Endothelial cell of umbilical vein (primary cell): ENCODE measurements at regions not wholly inside any gene's neighbourhood (a gene's known extent, or its start where the extent isn't known, plus 50 kb on each side); places are given as distances from the start of the nearest gene placed in this dataset.

Experiments
- BruUV-seq: library from RNA; stranded (reverse); fragments of 400-500 nt; replicated peaks from 2 replicates; lab custom pipeline; 2021; lab: Mats Ljungman, UMichigan
- CTCF ChIA-PET: fragments of 300-600, 350-600 bp; sonication (Branson Sonifier 250); formaldehyde crosslinking; loops from one replicate; lab custom pipeline; 2021; ENCODE audit warnings: antibody characterized with exemption, inconsistent platforms; lab: Charles Lee
- POLR2A ChIA-PET: fragments of 300-600, 350-600 bp; sonication (Branson Sonifier 250); formaldehyde crosslinking; loops from one replicate; lab custom pipeline; 2021; ENCODE audit warnings: antibody characterized with exemption, inconsistent platforms; lab: Charles Lee
- DNase-seq: peaks from one replicate; pipeline ENCODE4 v3.0.0-alpha.2; 2011; ENCODE audit warnings: low read depth, low spot score
- FAIRE-seq: peaks from 2 replicates; lab custom pipeline; 2011; peaks lifted over from hg19 to GRCh38; lab: Jason Lieb, UNC
- H2AFZ ChIP-seq: 2 replicates; pipeline ENCODE4 v1.6.0; 2012; ENCODE audit warnings: low read depth, low read length, control low read depth, inconsistent platforms
- H3K27ac ChIP-seq: 2 replicates; pipeline ENCODE4 v1.5.1; 2011; ENCODE audit warnings: low read depth, mild to moderate bottlenecking, control low read depth, low read length, moderate library complexity; ENCODE audit not compliant: insufficient read depth
- H3K27me3 ChIP-seq, 2 experiments: 2 replicates each; pipeline versions ENCODE4 v1.6.0 to v1.6.1; 2011; ENCODE audit warnings: low read length in 2 of 2, mixed read lengths in 1 of 2; ENCODE audit not compliant: control insufficient read depth in 2 of 2, insufficient read depth in 2 of 2
- H3K36me3 ChIP-seq, 2 experiments: 2 replicates in 1 of 2; 3 replicates in 1 of 2; pipeline ENCODE4 v1.5.1; 2011; ENCODE audit warnings: low read length in 2 of 2, mild to moderate bottlenecking in 1 of 2, moderate library complexity in 1 of 2; ENCODE audit not compliant: control insufficient read depth in 2 of 2, insufficient read depth in 2 of 2; ENCODE audit errors: extremely low read depth in 1 of 2
- H3K4me1 ChIP-seq: 3 replicates; pipeline ENCODE4 v1.5.1; 2011; ENCODE audit warnings: mild to moderate bottlenecking, low read length; ENCODE audit not compliant: control insufficient read depth, insufficient read depth; ENCODE audit errors: extremely low read depth
- H3K4me2 ChIP-seq: 2 replicates; pipeline ENCODE4 v1.6.1; 2011; ENCODE audit warnings: low read length, control low read depth, mixed read lengths; ENCODE audit not compliant: insufficient read depth
- H3K4me3 ChIP-seq, 3 experiments: fragments of 200-600 bp in 1 of 3; sonication (generic), shearing (Covaris generic) in 1 of 3; replicated peaks in 1 of 3; 2 replicates each; pipeline ENCODE4 v1.5.1; 2011 to 2016; ENCODE audit warnings: control low read depth in 3 of 3, low read length in 3 of 3, mild to moderate bottlenecking in 2 of 3, inconsistent platforms in 1 of 3, low read depth in 1 of 3, moderate library complexity in 1 of 3; ENCODE audit not compliant: insufficient read depth in 1 of 3
- H3K79me2 ChIP-seq: 2 replicates; pipeline ENCODE4 v1.6.0; 2012; ENCODE audit warnings: low read length, inconsistent platforms; ENCODE audit not compliant: control insufficient read depth, insufficient read depth
- H3K9ac ChIP-seq: replicated peaks from 2 replicates; pipeline ENCODE3; 2011; ENCODE audit warnings: low read length, control low read depth; ENCODE audit not compliant: insufficient read depth; ENCODE audit errors: extremely low read depth
- H3K9me1 ChIP-seq: replicated peaks from 3 replicates; pipeline ENCODE4 v1.6.0; 2011; ENCODE audit warnings: mild to moderate bottlenecking, low read length; ENCODE audit not compliant: control insufficient read depth, insufficient read depth; ENCODE audit errors: extremely low read depth
- H3K9me3 ChIP-seq: replicated peaks from 2 replicates; pipeline ENCODE4 v1.5.1; 2012; ENCODE audit warnings: low read length, inconsistent platforms; ENCODE audit not compliant: control insufficient read depth, insufficient read depth
- H4K20me1 ChIP-seq: replicated peaks from 2 replicates; pipeline ENCODE3; 2011; ENCODE audit warnings: mild to moderate bottlenecking, low read length; ENCODE audit not compliant: control insufficient read depth, insufficient read depth; ENCODE audit errors: extremely low read depth
- EZH2 ChIP-seq: IDR thresholded peaks from 2 replicates; pipeline ENCODE4 v1.6.1; 2012; ENCODE audit warnings: borderline replicate concordance, low read depth, mild to moderate bottlenecking, moderate library complexity, low read length, inconsistent platforms; ENCODE audit not compliant: severe bottlenecking
- FOS ChIP-seq: IDR thresholded peaks from 2 replicates; pipeline ENCODE4 v1.6.1; 2011; ENCODE audit warnings: mild to moderate bottlenecking, low read length, moderate library complexity, borderline replicate concordance; ENCODE audit not compliant: insufficient read depth
- GATA2 ChIP-seq: IDR thresholded peaks from 2 replicates; pipeline ENCODE4 v1.7.0; 2011; ENCODE audit warnings: low read depth, mild to moderate bottlenecking, moderate library complexity, mixed read lengths, low read length; ENCODE audit not compliant: insufficient read length, insufficient read depth
- POLR2A ChIP-seq: IDR thresholded peaks from 2 replicates; pipeline ENCODE4 v1.6.1; 2012; ENCODE audit warnings: low read depth, mild to moderate bottlenecking, control low read depth, low read length
- dilution Hi-C: fragments of 300-500 bp; cut with MboI; formaldehyde crosslinking; loops from one replicate; pipeline ENCODE4 v1.15.0; 2019; ENCODE audit warnings: low sequenced_read_pairs; ENCODE audit not compliant: extremely low pct_ligation_motif_present
- intact Hi-C: fragments of 100-400 bp; cut with micrococcal nuclease; formaldehyde crosslinking; loops from one replicate; pipeline ENCODE4 v1.10.0; 2022

GRCh38 chr11:37857726-37858125 is 1259.7 kb upstream of the RAG2 start:
- no peaks in the 10 kb centered on the region for H4K20me1 ChIP-seq
- POLR2A ChIA-PET = no interaction called here
- H3K9me3 ChIP-seq = no peaks in the 10 kb centered on the region
- H3K4me3 ChIP-seq = no peak overlapping the region
- no peaks in the 10 kb centered on the region for H3K36me3 ChIP-seq
- FAIRE-seq (no peak), DNase-seq (no peak)
- no peak overlapping the region for H3K9ac ChIP-seq
- no peak for TF ChIP-seq FOS
- no peak for TF ChIP-seq GATA2
- TF ChIP-seq POLR2A = no peak
- H3K27me3 ChIP-seq = no peaks in the 10 kb centered on the region
- H3K27ac ChIP-seq = no peak overlapping the region
- H3K4me1 ChIP-seq = no peaks in the 10 kb centered on the region
- H3K9me1 ChIP-seq = no peaks in the 10 kb centered on the region
- H2AFZ ChIP-seq = no peak overlapping the region
- intact Hi-C loops (no loop called here), dilution Hi-C loops (no loop called here)
- H3K4me2 ChIP-seq = no peak overlapping the region
- BruUV-seq = no TSS peak
- CTCF ChIA-PET = interaction anchor here (0.6 to 1.4 kb wide), 3 partner anchors 12 to 934 kb away, joined by 3 to 5 read pairs (median 3); no protein-coding TSS in a partner anchor
- H3K79me2 ChIP-seq = no peaks in the 10 kb centered on the region

- Histone ChIP-seq H3K9me3 (no peaks in the 10 kb centered on the region), H4K20me1 (no peaks in the 10 kb centered on the region), H3K4me2 (no peak overlapping the region), H3K79me2 (no peaks in the 10 kb centered on the region), H3K9me1 (no peaks in the 10 kb centered on the region), H3K27ac (no peak overlapping the region), H3K27me3 (no peaks in the 10 kb centered on the region), H3K4me1 (no peaks in the 10 kb centered on the region), H3K36me3 (no peaks in the 10 kb centered on the region), H3K4me3 (no peak overlapping the region), H3K9ac (no peak overlapping the region), H2AFZ (no peak overlapping the region)
- ChIA-PET POLR2A (no interaction called here), CTCF (no interaction called here)
- intact Hi-C loops (no loop called here), dilution Hi-C loops (no loop called here)
- no peak for TF ChIP-seq POLR2A
- TF ChIP-seq EZH2 = no peak
- DNase-seq = no peak
- no TSS peak for BruUV-seq
- no peak for FAIRE-seq
These were observed 1251.7 kb upstream of the RAG2 start for GRCh38 chr11:37849706-37850105.
